Breast epithelium (tissue), 4 donors: ENCODE measurements at regions not wholly inside any gene's neighbourhood (a gene's known extent, or its start where the extent isn't known, plus 50 kb on each side); places are given as distances from the start of the nearest gene placed in this dataset.
"Not testable (repeated sequence)": the region's sequence is repeated elsewhere in the genome, so short reads cannot be mapped to it uniquely, and the experiment has no call there.

Experiments used
- DNase-seq, 2 donors: peaks; one replicate each; pipeline ENCODE4 v3.0.0-alpha.2; 2019; ENCODE audit warnings: low spot score in 2 of 2
- H3K27ac ChIP-seq, 2 donors: fragments of 200-600 bp; sonication (generic) in 1 of 2; one replicate each; pipeline ENCODE4 v1.5.1; 2016 to 2019; ENCODE audit warnings: mild to moderate bottlenecking in 1 of 2
- H3K27me3 ChIP-seq, 2 donors: fragments of 200-600 bp; sonication (generic) in 1 of 2; one replicate each; pipeline versions ENCODE4 v1.5.1 to v1.6.0; 2017 to 2019; ENCODE audit warnings: control low read depth in 1 of 2, mild to moderate bottlenecking in 1 of 2
- H3K36me3 ChIP-seq: fragments of 200-600 bp; one replicate; pipeline ENCODE4 v1.5.1; 2019
- H3K4me1 ChIP-seq, 2 donors: fragments of 200-600 bp; sonication (generic); one replicate each; pipeline ENCODE4 v1.5.1; 2016 to 2019; ENCODE audit warnings: control low read depth in 1 of 2
- H3K4me3 ChIP-seq, 3 donors: fragments of 200-600 bp; sonication (generic); 1 replicate in 2 of 3; 2 replicates in 1 of 3; pipeline ENCODE4 v1.5.1; 2016 to 2019; ENCODE audit warnings: mild to moderate bottlenecking in 3 of 3, moderate library complexity in 2 of 3
- H3K9me3 ChIP-seq, 2 donors: fragments of 200-600 bp; sonication (generic) in 1 of 2; one replicate each; pipeline ENCODE4 v1.5.1; 2016 to 2019; ENCODE audit warnings: control low read depth in 1 of 2
- CTCF ChIP-seq, 3 donors: fragments of 450-650 bp; IDR thresholded peaks; one replicate each; pipeline ENCODE4 v1.5.1; 2016 to 2017; ENCODE audit warnings: antibody characterized with exemption in 3 of 3, mild to moderate bottlenecking in 3 of 3, moderate library complexity in 3 of 3
- POLR2A ChIP-seq: fragments of 450-650 bp; IDR thresholded peaks from one replicate; pipeline ENCODE4 v1.6.1; 2016; ENCODE audit warnings: antibody characterized with exemption, mild to moderate bottlenecking, moderate library complexity
- POLR2AphosphoS5 ChIP-seq, 3 donors: sonication (generic); formaldehyde crosslinking; IDR thresholded peaks; one replicate each; pipeline ENCODE4 v1.6.1; 2017; ENCODE audit warnings: antibody characterized with exemption in 3 of 3
- intact Hi-C: fragments of 100-400 bp; cut with DNase I; formaldehyde crosslinking; loops from one replicate; pipeline ENCODE4 v1.15.1; 2023; ENCODE audit warnings: low total_unique reads

- H3K9me3 ChIP-seq, result no peaks in the 10 kb centered on the region
- H3K27me3 ChIP-seq, result no peaks in the 10 kb centered on the region
- no peaks in the 10 kb centered on the region for H3K4me1 ChIP-seq
- no peak for DNase-seq
- H3K36me3 ChIP-seq, result no peaks in the 10 kb centered on the region
- intact Hi-C loops, result no loop called here
- no peak overlapping the region for H3K27ac ChIP-seq
- no peak overlapping the region for H3K4me3 ChIP-seq
- TF ChIP-seq POLR2AphosphoS5 (IDR thresholded peaks at IDR 0.05), result no peak
- TF ChIP-seq CTCF (IDR thresholded peaks at IDR 0.05), result no peak
- no peak for TF ChIP-seq POLR2A
Observed at GRCh38 chr3:84685467-84685866, 273.3 kb upstream of the CADM2 start.

DNA sequence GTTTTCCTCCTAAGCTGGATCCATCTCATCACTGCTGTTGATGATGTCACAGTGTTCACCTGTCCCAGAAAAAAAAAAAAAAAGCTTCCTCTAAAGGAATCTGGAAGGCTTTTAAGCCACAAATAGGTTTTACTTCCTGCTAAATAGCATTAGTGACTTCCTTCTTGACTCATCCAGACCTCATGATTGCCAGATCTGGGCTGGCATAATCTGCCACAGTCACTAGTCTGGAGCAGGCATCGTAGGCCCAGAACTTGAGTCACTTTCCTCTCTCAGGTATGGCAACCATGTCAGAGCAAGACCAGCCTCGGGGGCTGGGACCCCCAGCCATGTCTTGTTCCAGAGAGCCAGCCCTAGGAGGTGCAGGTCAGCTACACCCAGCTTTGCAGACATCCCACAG, 266.5 kb upstream of the CADM2 start:
- Histone ChIP-seq H3K36me3 (no peaks in the 10 kb centered on the region), H3K27ac (no peak overlapping the region), H3K4me3 (no peak overlapping the region), H3K4me1 (no peaks in the 10 kb centered on the region), H3K27me3 (no peaks in the 10 kb centered on the region), H3K9me3 (no peaks in the 10 kb centered on the region)
- DNase-seq, result no peak
- TF ChIP-seq CTCF (IDR thresholded peaks at IDR 0.05) (no peak), POLR2A (no peak)
- intact Hi-C loops, result no loop called here

DNA sequence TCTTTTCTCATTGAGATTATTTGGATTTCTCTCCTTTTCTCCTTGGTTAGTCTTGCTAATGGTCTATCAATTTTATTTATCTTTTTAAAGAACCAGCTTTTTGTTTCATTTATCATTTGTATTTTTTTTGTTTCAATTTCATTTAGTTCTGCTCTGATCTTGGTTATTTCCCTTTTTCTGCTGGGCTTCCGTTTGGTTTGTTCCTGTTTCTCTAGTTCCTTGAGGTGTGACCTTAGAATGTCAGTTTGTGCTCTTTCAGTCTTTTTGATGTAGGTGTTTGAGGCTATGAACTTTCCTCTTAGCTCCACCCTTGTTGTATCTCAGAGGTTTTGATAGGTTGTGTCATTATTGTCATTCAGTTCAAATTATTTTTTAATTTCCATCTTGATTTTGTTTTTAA, 248.5 kb upstream of the CADM2 start:
- H3K36me3 ChIP-seq, intact Hi-C loops, H3K27ac ChIP-seq, H3K4me1 ChIP-seq, H3K4me3 ChIP-seq, H3K27me3 ChIP-seq, DNase-seq, H3K9me3 ChIP-seq: not testable (repeated sequence)

GRCh38 chr3:84717894-84718293, 240.9 kb upstream of the CADM2 start:
- no peak overlapping the region for H3K4me3 ChIP-seq
- no peak overlapping the region for H3K27ac ChIP-seq
- H3K9me3 ChIP-seq, result no peaks in the 10 kb centered on the region
- TF ChIP-seq POLR2A (no peak), POLR2AphosphoS5 (IDR thresholded peaks at IDR 0.05) (no peak), CTCF (IDR thresholded peaks at IDR 0.05) (no peak)
- no peak for DNase-seq
- H3K27me3 ChIP-seq, result no peaks in the 10 kb centered on the region
- no peaks in the 10 kb centered on the region for H3K4me1 ChIP-seq
- intact Hi-C loops, result no loop called here
- H3K36me3 ChIP-seq, result no peaks in the 10 kb centered on the region

GRCh38 chr3:84724877-84725276, 233.9 kb upstream of the CADM2 start:
- Histone ChIP-seq H3K36me3 (no peaks in the 10 kb centered on the region), H3K27me3 (no peaks in the 10 kb centered on the region), H3K4me1 (no peaks in the 10 kb centered on the region), H3K27ac (no peak overlapping the region), H3K9me3 (no peaks in the 10 kb centered on the region), H3K4me3 (no peak overlapping the region)
- intact Hi-C loops, result no loop called here
- DNase-seq, result no peak
- TF ChIP-seq CTCF (IDR thresholded peaks at IDR 0.05) (no peak), POLR2A (no peak), POLR2AphosphoS5 (IDR thresholded peaks at IDR 0.05) (no peak)

- DNase-seq, result no peak
- Histone ChIP-seq H3K27ac (no peak overlapping the region), H3K9me3 (no peaks in the 10 kb centered on the region), H3K27me3 (no peaks in the 10 kb centered on the region), H3K4me1 (no peaks in the 10 kb centered on the region), H3K4me3 (no peak overlapping the region), H3K36me3 (no peaks in the 10 kb centered on the region)
- intact Hi-C loops, result no loop called here
- TF ChIP-seq CTCF (IDR thresholded peaks at IDR 0.05) (no peak), POLR2AphosphoS5 (IDR thresholded peaks at IDR 0.05) (no peak), POLR2A (no peak)
Observed at GRCh38 chr3:84727616-84728015, 231.2 kb upstream of the CADM2 start.

GRCh38 chr3:84734731-84735130, 224.1 kb upstream of the CADM2 start:
- DNase-seq, H3K9me3 ChIP-seq, H3K4me1 ChIP-seq, H3K4me3 ChIP-seq, H3K27ac ChIP-seq, H3K27me3 ChIP-seq, intact Hi-C loops, H3K36me3 ChIP-seq: not testable (repeated sequence)
